Natural killer cell (primary cell): ENCODE measurements at regions not wholly inside any gene's neighbourhood (a gene's known extent, or its start where the extent isn't known, plus 50 kb on each side); places are given as distances from the start of the nearest gene placed in this dataset.

Experiments
- ATAC-seq, 3 donors: fragments of 150-1000 bp in 2 of 3; fragments of 200-7000 bp in 1 of 3; cut with Tn5 transposase; 1 replicate in 1 of 3; 2 replicates in 2 of 3; pipeline ENCODE4 v1.10.0; 2021; ENCODE audit warnings: mild to moderate bottlenecking in 2 of 3, moderate library complexity in 2 of 3
- DNase-seq, 2 donors: peaks; one replicate each; pipeline versions ENCODE4 v3.0.0 to v3.0.0-alpha.2; 2013 to 2021; ENCODE audit warnings: mixed read lengths in 1 of 2
- H3K27ac ChIP-seq: one replicate; pipeline ENCODE4 v1.5.1; 2013; ENCODE audit warnings: mild to moderate bottlenecking, low read length
- H3K27me3 ChIP-seq: one replicate; pipeline ENCODE4 v1.6.1; 2013; ENCODE audit warnings: low read length; ENCODE audit not compliant: control insufficient read depth, insufficient read depth
- H3K36me3 ChIP-seq: one replicate; pipeline ENCODE4 v1.6.1; 2013; ENCODE audit warnings: low read length; ENCODE audit not compliant: control insufficient read depth, insufficient read depth
- H3K4me1 ChIP-seq: one replicate; pipeline ENCODE4 v1.6.1; 2013; ENCODE audit warnings: low read length; ENCODE audit not compliant: control insufficient read depth, insufficient read depth
- H3K4me3 ChIP-seq: one replicate; pipeline ENCODE4 v1.5.1; 2013; ENCODE audit warnings: low read length
- H3K9me3 ChIP-seq: one replicate; pipeline ENCODE4 v1.6.1; 2013; ENCODE audit warnings: low read length; ENCODE audit not compliant: control insufficient read depth, insufficient read depth
- H3K27ac Mint-ChIP-seq, 2 donors: one replicate each; pipeline ENCODE4 v1.8.0; 2022; ENCODE audit warnings: mild to moderate bottlenecking in 2 of 2, mixed read lengths in 2 of 2, moderate library complexity in 1 of 2
- H3K27me3 Mint-ChIP-seq, 2 donors: one replicate each; pipeline ENCODE4 v1.8.0; 2022; ENCODE audit warnings: low read depth in 2 of 2, mixed read lengths in 2 of 2
- H3K36me3 Mint-ChIP-seq: one replicate; pipeline ENCODE4 v1.8.0; 2022; ENCODE audit warnings: mixed read lengths
- H3K4me1 Mint-ChIP-seq, 2 donors: one replicate each; pipeline ENCODE4 v1.8.0; 2022; ENCODE audit warnings: mixed read lengths in 2 of 2
- H3K4me3 Mint-ChIP-seq: one replicate; pipeline ENCODE4 v1.8.0; 2022; ENCODE audit warnings: mild to moderate bottlenecking, moderate library complexity, mixed read lengths
- H3K9me3 Mint-ChIP-seq, 2 donors: one replicate each; pipeline ENCODE4 v1.8.0; 2022; ENCODE audit warnings: mixed read lengths in 2 of 2
- WGBS: methylation state at CpG from one replicate; pipeline ENCODE4 v1.1.7; 2013; ENCODE audit warnings: missing lambda C conversion rate; ENCODE audit not compliant: insufficient coverage; 5-methylcytosine and 5-hydroxymethylcytosine counted together
- intact Hi-C: fragments of 100-400 bp; cut with micrococcal nuclease; formaldehyde crosslinking; loops from one replicate; pipeline ENCODE4 v1.14.2; 2022
- TF ChIP-seq, protein P1 (sequence below): fragments of 200-600 bp; IDR thresholded peaks from one replicate; pipeline ENCODE4 v1.8.0; 2022; ENCODE audit warnings: antibody characterized with exemption

DNA sequence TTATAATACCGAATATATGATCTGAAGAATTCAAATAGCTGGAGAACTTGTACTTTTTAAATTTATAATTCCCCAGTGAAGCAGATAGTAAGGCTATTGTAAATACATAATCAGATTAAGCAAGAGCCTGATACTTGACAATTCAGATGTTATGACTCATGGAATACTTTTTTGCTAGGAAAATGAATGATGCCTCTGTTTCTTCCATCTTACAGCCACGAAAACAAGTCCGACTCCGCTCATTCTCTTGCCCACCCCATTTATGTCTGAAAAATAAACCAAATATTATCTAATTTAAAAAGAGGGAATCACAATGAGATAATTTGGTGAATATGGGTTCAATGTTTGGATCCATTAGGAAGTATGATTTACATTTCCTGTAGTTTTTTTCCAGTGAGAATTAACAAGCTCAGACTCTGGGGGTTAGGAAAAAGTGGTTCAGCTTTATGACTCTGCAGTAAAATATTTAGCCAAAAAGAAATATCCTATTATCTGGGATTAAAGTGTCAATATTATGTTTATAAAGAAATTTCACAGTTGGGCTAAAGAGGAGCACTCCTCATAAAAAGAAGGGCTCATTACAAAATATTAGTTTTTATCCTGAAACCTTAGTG is 50.4 kb upstream of the DAB1 start:
- Mint-ChIP-seq H3K4me1 (no peaks in the 10 kb centered on the region), H3K27ac (no peak overlapping the region), H3K27me3 (peaks cover 0 to 6% of the 10 kb centered on the region in 2 donors), H3K4me3 (no peak overlapping the region), H3K36me3 (no peaks in the 10 kb centered on the region), H3K9me3 (no peaks in the 10 kb centered on the region)
- DNase-seq (no peak), ATAC-seq (no peak)
- no peaks in the 10 kb centered on the region for H3K9me3 ChIP-seq
- no peak overlapping the region for H3K27ac ChIP-seq
- TF ChIP-seq, protein P1, sequence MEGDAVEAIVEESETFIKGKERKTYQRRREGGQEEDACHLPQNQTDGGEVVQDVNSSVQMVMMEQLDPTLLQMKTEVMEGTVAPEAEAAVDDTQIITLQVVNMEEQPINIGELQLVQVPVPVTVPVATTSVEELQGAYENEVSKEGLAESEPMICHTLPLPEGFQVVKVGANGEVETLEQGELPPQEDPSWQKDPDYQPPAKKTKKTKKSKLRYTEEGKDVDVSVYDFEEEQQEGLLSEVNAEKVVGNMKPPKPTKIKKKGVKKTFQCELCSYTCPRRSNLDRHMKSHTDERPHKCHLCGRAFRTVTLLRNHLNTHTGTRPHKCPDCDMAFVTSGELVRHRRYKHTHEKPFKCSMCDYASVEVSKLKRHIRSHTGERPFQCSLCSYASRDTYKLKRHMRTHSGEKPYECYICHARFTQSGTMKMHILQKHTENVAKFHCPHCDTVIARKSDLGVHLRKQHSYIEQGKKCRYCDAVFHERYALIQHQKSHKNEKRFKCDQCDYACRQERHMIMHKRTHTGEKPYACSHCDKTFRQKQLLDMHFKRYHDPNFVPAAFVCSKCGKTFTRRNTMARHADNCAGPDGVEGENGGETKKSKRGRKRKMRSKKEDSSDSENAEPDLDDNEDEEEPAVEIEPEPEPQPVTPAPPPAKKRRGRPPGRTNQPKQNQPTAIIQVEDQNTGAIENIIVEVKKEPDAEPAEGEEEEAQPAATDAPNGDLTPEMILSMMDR, result no peak
- 83% methylated on average over 1 of the region's 4 CpGs for WGBS
- no peaks in the 10 kb centered on the region for H3K4me1 ChIP-seq
- H3K36me3 ChIP-seq, result no peaks in the 10 kb centered on the region
- no peaks in the 10 kb centered on the region for H3K27me3 ChIP-seq
- no peak overlapping the region for H3K4me3 ChIP-seq
- intact Hi-C loops, result no loop called here
